ENCODE measurements at regions not wholly inside any gene's neighbourhood (a gene's known extent, or its start where the extent isn't known, plus 50 kb on each side); places are given as distances from the start of the nearest gene placed in this dataset.

DNA sequence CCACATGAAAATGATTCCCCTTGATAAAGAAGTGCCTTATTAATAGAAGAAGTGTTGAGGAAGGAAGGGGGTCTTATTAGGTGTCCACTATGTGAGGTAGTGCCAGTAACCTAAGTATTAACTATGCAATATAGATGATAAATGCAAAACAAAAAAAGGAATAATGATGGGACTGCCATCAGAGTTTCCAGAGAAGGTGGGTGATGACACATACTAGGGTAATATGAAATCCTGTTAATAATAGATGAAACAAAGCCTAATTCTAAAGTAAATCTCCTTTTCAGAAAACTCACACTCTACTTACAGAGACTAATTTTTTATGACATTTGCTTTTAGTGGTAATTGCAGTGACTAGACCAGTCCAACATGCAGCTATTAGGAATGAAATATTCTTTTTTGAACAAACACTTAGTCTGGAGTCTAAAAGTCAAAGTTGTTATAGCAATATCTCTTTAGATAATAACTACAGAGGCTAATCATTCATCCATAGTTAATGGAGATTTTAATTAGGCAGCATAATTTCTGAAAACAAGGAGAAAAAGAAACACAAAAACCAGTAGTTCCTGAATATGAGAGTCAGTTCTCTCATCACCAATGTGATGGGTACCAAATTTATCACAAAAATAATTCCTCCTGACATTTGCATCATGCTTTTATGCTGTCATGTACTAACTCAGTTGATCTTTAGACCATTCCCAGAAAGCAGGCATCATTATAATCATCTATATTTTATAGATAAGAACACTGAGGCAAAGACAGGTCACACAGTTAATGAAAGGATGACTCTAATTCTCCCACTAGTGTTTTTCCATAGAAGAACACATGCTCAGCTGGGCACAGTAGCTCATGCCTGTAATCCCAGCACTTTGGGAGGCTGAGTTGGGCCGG, 208.8 kb upstream of the ARG1 start:
- H4K20me1 ChIP-seq (ENCODE audit: control insufficient read depth, insufficient read depth, low read depth, low read length): no peaks in the 10 kb centered on the region
- no peak overlapping the region for H3K27ac ChIP-seq (ENCODE audit: low read depth, low read length)
- H3K79me2 ChIP-seq (ENCODE audit: control insufficient read depth, low read length): no peaks in the 10 kb centered on the region
- H3K4me1 ChIP-seq (ENCODE audit: control insufficient read depth, low read length): peaks cover 25% of the 10 kb centered on the region
- no peaks in the 10 kb centered on the region for H3K9me3 ChIP-seq (ENCODE audit: control insufficient read depth, insufficient read depth, low read length)
- no peak overlapping the region for H3K4me3 ChIP-seq (ENCODE audit: low read length)
- no peak for TF ChIP-seq EZH2phosphoT487 (IDR thresholded peaks at IDR 0.05; ENCODE audit: borderline replicate concordance, low read length)
- TF ChIP-seq, protein P1, sequence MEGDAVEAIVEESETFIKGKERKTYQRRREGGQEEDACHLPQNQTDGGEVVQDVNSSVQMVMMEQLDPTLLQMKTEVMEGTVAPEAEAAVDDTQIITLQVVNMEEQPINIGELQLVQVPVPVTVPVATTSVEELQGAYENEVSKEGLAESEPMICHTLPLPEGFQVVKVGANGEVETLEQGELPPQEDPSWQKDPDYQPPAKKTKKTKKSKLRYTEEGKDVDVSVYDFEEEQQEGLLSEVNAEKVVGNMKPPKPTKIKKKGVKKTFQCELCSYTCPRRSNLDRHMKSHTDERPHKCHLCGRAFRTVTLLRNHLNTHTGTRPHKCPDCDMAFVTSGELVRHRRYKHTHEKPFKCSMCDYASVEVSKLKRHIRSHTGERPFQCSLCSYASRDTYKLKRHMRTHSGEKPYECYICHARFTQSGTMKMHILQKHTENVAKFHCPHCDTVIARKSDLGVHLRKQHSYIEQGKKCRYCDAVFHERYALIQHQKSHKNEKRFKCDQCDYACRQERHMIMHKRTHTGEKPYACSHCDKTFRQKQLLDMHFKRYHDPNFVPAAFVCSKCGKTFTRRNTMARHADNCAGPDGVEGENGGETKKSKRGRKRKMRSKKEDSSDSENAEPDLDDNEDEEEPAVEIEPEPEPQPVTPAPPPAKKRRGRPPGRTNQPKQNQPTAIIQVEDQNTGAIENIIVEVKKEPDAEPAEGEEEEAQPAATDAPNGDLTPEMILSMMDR (IDR thresholded peaks at IDR 0.05; ENCODE audit: low read depth, low read length, poor library complexity, severe bottlenecking): no peak
- H3K36me3 ChIP-seq (ENCODE audit: control insufficient read depth, low read length): no peaks in the 10 kb centered on the region
- H3K9me2 ChIP-seq (replicated peaks; ENCODE audit: control insufficient read depth, low read length): no peaks in the 10 kb centered on the region
- H3F3A ChIP-seq (ENCODE audit: control insufficient read depth, insufficient read depth): no peaks in the 10 kb centered on the region; the same call in 1 of the 2 replicates
- no peaks in the 10 kb centered on the region for H3K27me3 ChIP-seq (ENCODE audit: control insufficient read depth, low read length)
- no peak overlapping the region for H3K4me2 ChIP-seq (ENCODE audit: low read length)

DNA sequence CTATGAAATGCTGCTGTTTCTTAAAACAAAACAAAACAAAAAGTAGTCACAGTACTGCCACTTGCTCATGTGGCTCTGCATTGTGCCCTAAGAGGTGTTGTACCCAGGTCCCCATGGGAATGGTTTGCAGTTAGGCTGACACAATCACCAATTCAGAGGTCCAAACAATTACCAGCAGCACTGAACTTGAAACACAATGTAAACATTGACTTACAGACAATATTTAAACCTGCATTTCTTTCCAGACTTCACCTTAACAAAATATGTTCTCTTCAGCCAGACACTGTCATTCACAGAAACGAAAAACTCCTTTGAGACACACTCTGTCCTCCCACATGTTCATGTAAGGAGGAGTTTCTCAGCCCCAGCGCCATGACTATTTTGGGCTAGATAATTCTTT, 206.8 kb upstream of the ARG1 start:
- TF ChIP-seq EZH2phosphoT487 (IDR thresholded peaks at IDR 0.05; ENCODE audit: borderline replicate concordance, low read length): no peak
- TF ChIP-seq, protein P1 (IDR thresholded peaks at IDR 0.05; ENCODE audit: low read depth, low read length, poor library complexity, severe bottlenecking): no peak
- no peaks in the 10 kb centered on the region for H3K9me2 ChIP-seq (replicated peaks; ENCODE audit: control insufficient read depth, low read length)
- H3K27ac ChIP-seq (ENCODE audit: low read depth, low read length): no peak overlapping the region
- no peaks in the 10 kb centered on the region for H3K27me3 ChIP-seq (ENCODE audit: control insufficient read depth, low read length)
- no peaks in the 10 kb centered on the region for H3K9me3 ChIP-seq (ENCODE audit: control insufficient read depth, insufficient read depth, low read length)
- H3K36me3 ChIP-seq (ENCODE audit: control insufficient read depth, low read length): no peaks in the 10 kb centered on the region
- no peaks in the 10 kb centered on the region for H3K79me2 ChIP-seq (ENCODE audit: control insufficient read depth, low read length)
- H3K4me1 ChIP-seq (ENCODE audit: control insufficient read depth, low read length): peaks cover 27% of the 10 kb centered on the region
- no peaks in the 10 kb centered on the region; the same call in 1 of the 2 replicates for H3F3A ChIP-seq (ENCODE audit: control insufficient read depth, insufficient read depth)
- H3K4me2 ChIP-seq (ENCODE audit: low read length): no peak overlapping the region
- H3K4me3 ChIP-seq (ENCODE audit: low read length): no peak overlapping the region
- H4K20me1 ChIP-seq (ENCODE audit: control insufficient read depth, insufficient read depth, low read depth, low read length): no peaks in the 10 kb centered on the region

DNA sequence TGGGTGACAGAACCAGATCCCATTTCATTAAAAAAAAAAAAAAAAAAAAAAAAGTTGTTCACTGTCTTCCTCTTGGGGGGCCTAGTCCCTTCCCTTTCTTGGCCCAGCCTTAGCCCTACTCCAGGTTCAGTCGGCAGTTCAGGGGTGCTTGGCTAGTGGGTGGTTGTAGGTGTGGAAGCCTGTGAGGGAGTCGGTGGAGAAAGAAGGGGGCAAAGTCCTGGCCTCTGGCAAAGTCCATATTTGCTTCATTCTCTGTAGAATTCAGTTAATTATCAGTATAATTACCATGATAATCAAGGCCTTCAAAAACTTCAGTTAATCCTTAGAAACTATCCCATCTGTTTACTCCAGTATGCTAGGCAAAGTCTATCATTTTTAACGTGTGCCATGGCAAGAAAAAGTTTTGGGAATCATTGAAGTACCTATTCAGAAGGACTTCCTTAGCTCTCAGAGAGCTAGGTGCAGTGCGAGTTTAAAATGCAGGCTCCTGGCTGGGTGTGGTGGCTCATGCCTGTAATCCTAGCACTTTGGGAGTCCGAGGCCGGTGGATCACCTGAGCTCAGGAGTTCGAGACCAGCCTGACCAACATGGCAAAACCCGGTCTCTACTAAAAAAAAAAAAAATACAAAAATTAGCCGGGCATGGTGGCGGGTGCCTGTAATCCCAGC, 205.7 kb upstream of the ARG1 start:
- no peaks in the 10 kb centered on the region for H3K36me3 ChIP-seq (ENCODE audit: control insufficient read depth, low read length)
- no peaks in the 10 kb centered on the region for H3K9me2 ChIP-seq (replicated peaks; ENCODE audit: control insufficient read depth, low read length)
- no peaks in the 10 kb centered on the region for H3K79me2 ChIP-seq (ENCODE audit: control insufficient read depth, low read length)
- H4K20me1 ChIP-seq (ENCODE audit: control insufficient read depth, insufficient read depth, low read depth, low read length): no peaks in the 10 kb centered on the region
- TF ChIP-seq EZH2phosphoT487 (IDR thresholded peaks at IDR 0.05; ENCODE audit: borderline replicate concordance, low read length): no peak
- TF ChIP-seq, protein P1 (IDR thresholded peaks at IDR 0.05; ENCODE audit: low read depth, low read length, poor library complexity, severe bottlenecking): no peak
- peaks cover 27% of the 10 kb centered on the region for H3K4me1 ChIP-seq (ENCODE audit: control insufficient read depth, low read length)
- no peaks in the 10 kb centered on the region for H3K9me3 ChIP-seq (ENCODE audit: control insufficient read depth, insufficient read depth, low read length)
- H3K27me3 ChIP-seq (ENCODE audit: control insufficient read depth, low read length): no peaks in the 10 kb centered on the region
- H3K27ac ChIP-seq (ENCODE audit: low read depth, low read length): no peak overlapping the region
- H3F3A ChIP-seq (ENCODE audit: control insufficient read depth, insufficient read depth): no peaks in the 10 kb centered on the region; the same call in 1 of the 2 replicates
- H3K4me2 ChIP-seq (ENCODE audit: low read length): no peak overlapping the region
- H3K4me3 ChIP-seq (ENCODE audit: low read length): no peak overlapping the region

Data from DOHH2 (cell line).